Parathyroid adenoma (tissue), 2 donors: ENCODE measurements at regions not wholly inside any gene's neighbourhood (a gene's known extent, or its start where the extent isn't known, plus 50 kb on each side); places are given as distances from the start of the nearest gene placed in this dataset.

Experiments
- H2AFZ ChIP-seq: fragments of 300-600 bp; sonication (generic); one replicate; pipeline ENCODE4 v1.7.0; 2017; ENCODE audit warnings: antibody characterized with exemption, mild to moderate bottlenecking
- H3K27ac ChIP-seq: fragments of 300-600 bp; sonication (generic); one replicate; pipeline ENCODE4 v1.7.0; 2017
- H3K27me3 ChIP-seq: fragments of 300-600 bp; sonication (generic); one replicate; pipeline ENCODE4 v1.7.0; 2017; ENCODE audit warnings: low read length; ENCODE audit not compliant: control insufficient read depth, insufficient read depth
- H3K36me3 ChIP-seq: fragments of 300-600 bp; sonication (generic); one replicate; pipeline ENCODE4 v1.7.0; 2017; ENCODE audit warnings: low read length; ENCODE audit not compliant: control insufficient read depth, insufficient read depth
- H3K4me1 ChIP-seq: fragments of 300-600 bp; sonication (generic); one replicate; pipeline ENCODE4 v1.7.0; 2017; ENCODE audit warnings: control low read depth
- H3K4me2 ChIP-seq: fragments of 300-600 bp; sonication (generic); one replicate; pipeline ENCODE4 v1.7.0; 2017; ENCODE audit warnings: low read length
- H3K4me3 ChIP-seq: fragments of 300-600 bp; sonication (generic); one replicate; pipeline ENCODE4 v1.7.0; 2017; ENCODE audit warnings: low read depth, low read length
- H3K79me2 ChIP-seq: fragments of 300-600 bp; sonication (generic); one replicate; pipeline ENCODE4 v1.7.0; 2017; ENCODE audit warnings: control low read depth
- H3K9ac ChIP-seq: fragments of 300-600 bp; sonication (generic); one replicate; pipeline ENCODE4 v1.7.0; 2017; ENCODE audit warnings: mild to moderate bottlenecking
- H3K9me3 ChIP-seq: fragments of 300-600 bp; sonication (generic); one replicate; pipeline ENCODE4 v1.7.0; 2017; ENCODE audit warnings: low read length; ENCODE audit not compliant: control insufficient read depth
- CTCF ChIP-seq: fragments of 300-600 bp; sonication (generic); IDR thresholded peaks from one replicate; pipeline ENCODE4 v1.7.0; 2017; ENCODE audit warnings: antibody characterized with exemption, mild to moderate bottlenecking
- donor health status: primary hyperparathyroidism.

GRCh38 chr11:104546501-104546900, 351.8 kb downstream of the CASP12 start:
- TF ChIP-seq CTCF = no peak
- no peak overlapping the region for H3K4me3 ChIP-seq
- H3K9ac ChIP-seq = no peak overlapping the region
- H3K4me1 ChIP-seq = no peaks in the 10 kb centered on the region
- no peak overlapping the region for H3K4me2 ChIP-seq
- H3K27ac ChIP-seq = no peak overlapping the region
- no peaks in the 10 kb centered on the region for H3K79me2 ChIP-seq
- no peaks in the 10 kb centered on the region for H3K36me3 ChIP-seq
- H2AFZ ChIP-seq = no peak overlapping the region
- no peaks in the 10 kb centered on the region for H3K9me3 ChIP-seq
- no peaks in the 10 kb centered on the region for H3K27me3 ChIP-seq

- H3K4me1 ChIP-seq = no peaks in the 10 kb centered on the region
- no peak overlapping the region for H3K9ac ChIP-seq
- no peak for TF ChIP-seq CTCF
- no peak overlapping the region for H3K4me3 ChIP-seq
- no peaks in the 10 kb centered on the region for H3K36me3 ChIP-seq
- no peak overlapping the region for H2AFZ ChIP-seq
- no peaks in the 10 kb centered on the region for H3K79me2 ChIP-seq
- no peak overlapping the region for H3K27ac ChIP-seq
- no peaks in the 10 kb centered on the region for H3K9me3 ChIP-seq
- H3K4me2 ChIP-seq = no peak overlapping the region
- H3K27me3 ChIP-seq = no peaks in the 10 kb centered on the region
Observed at GRCh38 chr11:104541701-104542100, 356.6 kb downstream of the CASP12 start.

GRCh38 chr11:104538313-104538712, 359.9 kb downstream of the CASP12 start:
- no peak for TF ChIP-seq CTCF

GRCh38 chr11:104534278-104534677, 364.0 kb downstream of the CASP12 start:
- H3K9ac ChIP-seq = no peak overlapping the region

More at GRCh38 chr11:104538313-104538712, 359.9 kb downstream of the CASP12 start:
- Histone ChIP-seq H3K4me1 (no peaks in the 10 kb centered on the region), H3K4me3 (no peak overlapping the region), H3K9ac (no peak overlapping the region), H3K27me3 (no peaks in the 10 kb centered on the region), H3K4me2 (no peak overlapping the region), H3K9me3 (no peaks in the 10 kb centered on the region), H3K79me2 (no peaks in the 10 kb centered on the region), H2AFZ (no peak overlapping the region), H3K27ac (no peak overlapping the region), H3K36me3 (no peaks in the 10 kb centered on the region)

More at GRCh38 chr11:104534278-104534677, 364.0 kb downstream of the CASP12 start:
- H3K36me3 ChIP-seq = no peaks in the 10 kb centered on the region
- no peak overlapping the region for H3K4me2 ChIP-seq
- no peaks in the 10 kb centered on the region for H3K4me1 ChIP-seq
- H3K9me3 ChIP-seq = no peaks in the 10 kb centered on the region
- no peak overlapping the region for H3K4me3 ChIP-seq
- no peak overlapping the region for H2AFZ ChIP-seq
- H3K79me2 ChIP-seq = no peaks in the 10 kb centered on the region
- no peak overlapping the region for H3K27ac ChIP-seq
- no peaks in the 10 kb centered on the region for H3K27me3 ChIP-seq
- TF ChIP-seq CTCF = no peak
